Effector memory CD4-positive, alpha-beta T cell (primary cell): ENCODE measurements at regions not wholly inside any gene's neighbourhood (a gene's known extent, or its start where the extent isn't known, plus 50 kb on each side); places are given as distances from the start of the nearest gene placed in this dataset.
"Not testable (repeated sequence)": the region's sequence is repeated elsewhere in the genome, so short reads cannot be mapped to it uniquely, and the experiment has no call there.

ENCODE experiments used
- DNase-seq, 3 donors: peaks; one replicate each; pipeline ENCODE4 v3.0.0-alpha.2; 2020
- H3K27ac ChIP-seq: 2 replicates; pipeline ENCODE4 v1.7.0; 2013; ENCODE audit warnings: mild to moderate bottlenecking, low read length, moderate library complexity; ENCODE audit not compliant: insufficient read depth, poor library complexity, severe bottlenecking
- H3K27me3 ChIP-seq: replicated peaks from 2 replicates; pipeline ENCODE4 v1.7.0; 2013; ENCODE audit warnings: mild to moderate bottlenecking, low read length; ENCODE audit not compliant: insufficient read depth, control insufficient read depth, poor library complexity, severe bottlenecking
- H3K36me3 ChIP-seq: 2 replicates; pipeline ENCODE4 v1.7.0; 2013; ENCODE audit warnings: mild to moderate bottlenecking, low read length, moderate library complexity; ENCODE audit not compliant: control insufficient read depth, insufficient read depth
- H3K4me1 ChIP-seq: 2 replicates; pipeline ENCODE4 v1.7.0; 2013; ENCODE audit warnings: low read length, mild to moderate bottlenecking; ENCODE audit not compliant: control insufficient read depth, insufficient read depth, poor library complexity, severe bottlenecking
- H3K4me3 ChIP-seq: 2 replicates; pipeline ENCODE4 v1.7.0; 2013; ENCODE audit warnings: low read length, low read depth, mild to moderate bottlenecking; ENCODE audit not compliant: insufficient read depth, poor library complexity, severe bottlenecking
- H3K9me3 ChIP-seq: 2 replicates; pipeline ENCODE4 v1.7.0; 2013; ENCODE audit warnings: mild to moderate bottlenecking, low read length, moderate library complexity; ENCODE audit not compliant: control insufficient read depth

DNA sequence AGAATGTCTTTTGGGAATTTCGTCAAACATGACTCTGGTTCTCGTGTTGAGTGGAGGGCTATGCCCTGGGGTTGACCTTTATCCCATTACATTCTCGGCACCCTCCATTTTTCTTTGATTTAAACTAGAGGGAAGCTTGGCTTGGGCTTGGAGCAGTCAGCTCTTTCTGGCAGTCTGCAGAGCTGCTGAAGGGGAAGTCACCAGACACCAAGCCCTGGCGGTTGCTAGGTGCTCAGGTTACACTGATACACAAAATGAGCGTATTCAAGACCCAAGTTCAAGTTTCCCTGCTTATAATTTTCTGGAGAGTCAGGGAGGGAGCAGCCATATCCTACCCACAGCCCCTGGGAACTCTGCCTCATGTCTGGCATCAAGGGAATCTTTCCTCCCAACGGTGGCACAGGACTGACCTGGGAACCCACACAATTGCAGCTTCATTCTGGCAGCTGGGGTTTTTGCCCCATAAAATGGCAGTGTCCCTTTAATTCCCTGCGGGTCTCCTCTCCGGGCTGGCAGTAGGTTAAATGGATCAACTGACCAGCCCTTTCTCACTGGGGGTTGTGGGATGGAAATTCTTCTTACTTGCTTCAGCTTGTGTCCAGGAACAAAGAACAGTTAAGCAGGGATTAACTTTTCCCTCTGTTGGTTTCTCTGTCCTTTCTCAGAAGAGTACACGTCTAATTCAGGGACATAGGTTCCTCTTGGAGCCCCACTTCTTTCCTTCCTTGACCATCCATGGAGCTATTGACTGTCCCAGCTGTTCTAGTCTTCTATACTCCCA lies 110.0 kb upstream of the DLG1 start:
- no peak for DNase-seq

DNA sequence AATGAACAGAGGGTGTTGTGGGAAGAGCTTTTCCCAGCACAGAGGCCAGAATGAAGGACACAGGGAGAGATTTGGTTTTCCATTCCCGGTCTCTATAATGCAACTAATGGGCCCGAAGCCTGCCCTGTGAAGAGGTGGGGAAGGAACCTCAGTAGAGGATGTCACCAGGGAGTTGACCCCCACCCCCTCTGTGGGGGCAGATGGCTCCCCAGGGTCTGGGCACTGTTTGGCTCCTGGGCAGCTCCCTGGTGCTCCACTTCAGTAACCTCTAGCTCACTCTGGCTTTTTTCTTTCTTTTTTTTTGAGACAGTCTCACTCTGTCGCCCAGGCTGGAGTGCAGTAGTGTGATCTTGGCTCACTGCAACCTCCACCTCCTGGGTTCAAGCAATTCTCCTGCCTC lies 109.1 kb upstream of the DLG1 start:
- Histone ChIP-seq H3K27ac (no peak overlapping the region), H3K36me3 (no peaks in the 10 kb centered on the region), H3K9me3 (no peaks in the 10 kb centered on the region), H3K4me3 (no peak overlapping the region), H3K4me1 (no peaks in the 10 kb centered on the region), H3K27me3 (no peaks in the 10 kb centered on the region)
- DNase-seq, result no peak

More for the DNA sequence above, 110.0 kb upstream of the DLG1 start:
- no peaks in the 10 kb centered on the region for H3K4me1 ChIP-seq
- H3K27ac ChIP-seq, result no peak overlapping the region
- H3K36me3 ChIP-seq, result no peaks in the 10 kb centered on the region
- H3K4me3 ChIP-seq, result no peak overlapping the region
- H3K9me3 ChIP-seq, result no peaks in the 10 kb centered on the region
- H3K27me3 ChIP-seq, result no peaks in the 10 kb centered on the region

DNA sequence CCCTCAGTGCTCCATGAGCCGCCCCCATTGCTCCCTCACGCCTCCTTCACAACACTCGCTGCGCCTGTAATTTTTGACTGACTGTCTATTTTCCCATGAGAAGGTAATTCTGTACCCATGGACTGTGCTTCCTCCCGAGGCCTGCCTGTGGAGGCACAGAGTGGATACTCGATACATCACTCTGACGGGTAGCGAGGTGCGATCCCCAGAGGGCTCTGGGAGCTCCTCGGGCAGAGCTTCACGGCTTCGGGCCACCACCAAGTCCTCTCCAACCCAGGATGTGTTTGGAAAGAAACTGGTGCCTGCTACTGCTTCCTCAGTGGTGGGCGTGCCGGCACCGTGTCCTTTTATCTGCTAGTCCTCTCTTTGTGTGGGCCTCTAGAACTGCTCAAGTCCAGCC lies 108.6 kb upstream of the DLG1 start:
- Histone ChIP-seq H3K27ac (no peak overlapping the region), H3K27me3 (no peaks in the 10 kb centered on the region), H3K4me3 (no peak overlapping the region), H3K9me3 (no peaks in the 10 kb centered on the region), H3K4me1 (no peaks in the 10 kb centered on the region), H3K36me3 (no peaks in the 10 kb centered on the region)
- no peak for DNase-seq

DNA sequence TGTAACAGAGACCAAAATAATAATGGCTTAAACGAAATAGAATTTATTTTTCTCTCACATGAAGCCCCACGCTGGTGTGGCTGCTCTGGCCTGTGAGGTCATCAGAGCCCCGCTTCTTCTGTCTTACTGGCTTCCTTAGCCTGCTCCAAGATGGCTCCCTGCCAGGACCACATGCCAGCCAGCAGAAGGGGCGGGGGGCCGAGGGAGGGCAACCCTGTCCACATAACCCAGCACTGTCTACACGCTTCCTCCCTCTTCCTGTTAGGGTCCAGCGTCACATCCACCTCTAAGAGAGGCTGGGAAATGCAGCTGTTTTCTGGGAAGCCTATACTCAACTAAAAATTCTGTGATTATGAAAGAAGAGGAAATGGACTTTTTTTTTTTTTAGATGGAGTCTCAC lies 107.9 kb upstream of the DLG1 start:
- no peaks in the 10 kb centered on the region for H3K4me1 ChIP-seq
- no peak for DNase-seq
- H3K4me3 ChIP-seq, result no peak overlapping the region
- H3K27ac ChIP-seq, result no peak overlapping the region
- no peaks in the 10 kb centered on the region for H3K9me3 ChIP-seq
- H3K27me3 ChIP-seq, result no peaks in the 10 kb centered on the region
- H3K36me3 ChIP-seq, result no peaks in the 10 kb centered on the region

DNA sequence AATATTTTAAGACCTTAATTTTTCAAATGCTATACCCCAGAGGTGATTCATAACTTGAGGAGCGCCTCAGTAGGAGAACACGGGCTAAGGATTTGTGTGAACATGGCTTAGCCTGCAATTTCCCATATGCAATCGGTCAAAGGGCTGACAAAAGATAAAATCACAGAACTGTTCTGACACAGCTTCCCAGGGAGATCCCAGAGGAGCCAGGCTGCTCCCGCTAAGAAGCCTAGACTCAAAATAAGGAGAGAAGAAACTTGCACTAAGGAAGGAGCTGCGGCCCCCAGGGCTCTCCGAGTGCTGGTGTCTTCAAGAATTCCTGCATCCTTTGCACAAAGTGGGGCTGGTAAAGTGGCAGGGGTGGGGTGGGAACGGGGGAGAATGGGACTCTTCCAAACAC lies 106.3 kb upstream of the DLG1 start:
- H3K27ac ChIP-seq, result no peak overlapping the region
- no peaks in the 10 kb centered on the region for H3K4me1 ChIP-seq
- H3K9me3 ChIP-seq, result no peaks in the 10 kb centered on the region
- H3K27me3 ChIP-seq, result no peaks in the 10 kb centered on the region
- no peak for DNase-seq
- H3K36me3 ChIP-seq, result no peaks in the 10 kb centered on the region
- no peak overlapping the region for H3K4me3 ChIP-seq

DNA sequence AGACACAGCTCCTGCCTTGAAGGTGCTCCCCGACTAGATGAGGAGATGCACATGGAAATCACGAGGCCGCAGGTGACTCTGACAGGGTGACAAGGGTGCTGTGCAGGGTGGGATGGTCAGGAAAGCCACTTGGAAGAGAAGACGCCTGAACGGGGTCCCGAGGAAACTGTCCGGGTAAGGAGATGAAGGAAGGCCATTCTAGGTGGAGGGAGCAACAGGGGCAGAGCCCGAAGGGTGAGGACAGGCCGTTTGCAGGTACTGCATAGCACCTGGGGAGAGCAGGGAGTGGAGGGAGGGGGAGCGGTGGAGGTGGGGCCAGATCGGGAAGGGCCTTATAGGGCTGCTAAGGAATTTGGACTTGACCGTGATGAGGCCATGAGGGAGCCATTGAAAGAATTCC lies 105.6 kb upstream of the DLG1 start:
- Histone ChIP-seq H3K9me3 (no peaks in the 10 kb centered on the region), H3K27ac (no peak overlapping the region), H3K4me1 (no peaks in the 10 kb centered on the region), H3K36me3 (no peaks in the 10 kb centered on the region), H3K27me3 (no peaks in the 10 kb centered on the region), H3K4me3 (no peak overlapping the region)
- DNase-seq, result no peak

DNA sequence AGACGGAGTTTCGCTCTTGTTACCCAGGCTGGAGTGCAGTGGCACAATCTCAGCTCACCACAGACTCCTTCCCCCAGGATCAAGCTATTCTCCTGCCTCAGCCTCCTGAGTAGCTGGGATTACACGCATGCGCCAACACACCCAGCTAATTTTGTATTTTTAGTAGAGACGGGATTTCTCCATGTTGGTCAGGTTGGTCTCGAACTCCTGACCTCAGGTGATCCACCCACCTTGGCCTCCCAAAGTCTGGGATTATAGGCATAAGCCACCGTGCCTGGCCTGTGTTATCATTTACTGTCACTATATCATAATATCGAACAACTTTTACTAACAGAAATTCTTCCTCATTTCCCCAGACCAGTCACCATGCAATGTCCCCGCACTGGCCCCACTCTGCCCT lies 104.0 kb upstream of the DLG1 start:
- not testable (repeated sequence) for H3K9me3 ChIP-seq, H3K4me1 ChIP-seq, H3K36me3 ChIP-seq, H3K4me3 ChIP-seq, H3K27ac ChIP-seq, DNase-seq, H3K27me3 ChIP-seq

DNA sequence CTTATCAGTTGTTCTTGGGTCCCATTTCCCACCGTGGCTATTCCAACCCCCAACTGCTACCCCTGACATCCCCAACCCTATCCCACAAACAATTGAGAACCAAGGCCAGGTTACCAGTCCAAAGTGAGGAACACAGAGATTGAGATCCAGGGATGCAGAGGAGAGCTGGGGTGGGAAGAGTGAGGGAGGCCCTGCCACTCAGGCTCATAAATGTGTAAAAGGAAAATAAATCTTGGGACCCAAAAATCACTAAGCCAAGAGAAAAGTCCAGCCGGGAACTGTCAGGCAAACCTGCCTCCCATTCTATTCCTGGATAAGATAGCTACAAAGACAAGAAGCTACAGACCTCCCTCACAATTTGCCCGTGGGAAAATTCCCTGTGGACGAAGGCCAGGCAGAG lies 101.1 kb upstream of the DLG1 start:
- Histone ChIP-seq H3K27me3 (no peaks in the 10 kb centered on the region), H3K4me1 (no peaks in the 10 kb centered on the region), H3K9me3 (no peaks in the 10 kb centered on the region), H3K4me3 (no peak overlapping the region), H3K27ac (no peak overlapping the region), H3K36me3 (no peaks in the 10 kb centered on the region)
- no peak for DNase-seq

DNA sequence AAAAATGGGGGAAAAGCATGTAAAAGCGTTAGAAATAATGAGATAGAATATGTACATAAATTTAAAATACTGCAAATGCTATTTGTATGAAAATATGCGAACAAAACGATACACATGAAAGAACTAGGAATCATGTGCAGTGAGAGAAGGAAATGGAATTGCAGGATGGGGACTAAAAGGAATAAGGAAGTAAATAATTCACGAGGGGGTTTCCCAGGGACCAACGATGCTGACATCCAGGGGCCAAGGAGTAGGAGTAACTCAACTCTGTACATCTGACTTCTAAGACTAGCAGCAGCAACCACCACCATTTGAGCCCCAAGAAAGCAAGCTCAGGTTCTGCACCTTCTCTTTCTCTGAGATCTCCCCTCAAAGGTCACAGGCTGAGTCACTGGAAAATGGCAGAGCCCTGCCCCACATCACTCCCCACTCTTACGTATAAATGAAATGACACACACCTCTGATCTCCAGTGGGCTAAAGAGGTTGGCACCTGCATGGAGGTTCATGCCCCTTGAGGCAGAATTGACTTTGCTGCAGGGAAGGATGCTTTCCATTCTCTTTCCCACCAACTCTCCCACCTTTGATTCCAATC lies 100.0 kb upstream of the DLG1 start:
- Histone ChIP-seq H3K27ac (no peak overlapping the region), H3K9me3 (no peaks in the 10 kb centered on the region), H3K27me3 (no peaks in the 10 kb centered on the region), H3K4me1 (no peaks in the 10 kb centered on the region), H3K36me3 (no peaks in the 10 kb centered on the region), H3K4me3 (no peak overlapping the region)
- no peak for DNase-seq

DNA sequence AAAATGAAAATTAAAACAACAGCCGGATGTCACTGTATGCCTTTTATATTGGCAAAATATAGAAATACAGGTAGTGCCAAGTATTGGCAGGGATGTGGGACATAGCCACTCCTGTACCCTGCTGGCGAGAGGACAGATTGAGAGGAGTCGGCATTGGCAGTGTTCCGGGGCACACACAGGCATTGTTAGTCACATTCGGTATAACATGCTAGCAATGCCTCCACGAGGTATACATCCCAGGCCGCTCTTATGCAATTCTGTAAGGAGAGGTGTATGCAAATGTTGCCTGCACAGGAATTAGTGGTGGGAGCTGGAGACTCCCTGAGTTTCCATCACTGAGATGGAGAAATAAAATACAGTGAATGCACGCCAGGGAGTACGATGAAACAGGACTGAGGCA lies 99.4 kb upstream of the DLG1 start:
- Histone ChIP-seq H3K9me3 (no peaks in the 10 kb centered on the region), H3K27me3 (no peaks in the 10 kb centered on the region), H3K36me3 (no peaks in the 10 kb centered on the region), H3K4me1 (no peaks in the 10 kb centered on the region), H3K27ac (no peak overlapping the region), H3K4me3 (no peak overlapping the region)
- no peak for DNase-seq
